Activated T-cell treated with anti-CD3 and anti-CD28 coated beads, Interleukin-2, amount 50 U/mL, for 4 hours (primary cell): ENCODE measurements at regions not wholly inside any gene's neighbourhood (a gene's known extent, or its start where the extent isn't known, plus 50 kb on each side); places are given as distances from the start of the nearest gene placed in this dataset.

Experiments
- ATAC-seq, 2 donors: fragments of 200-7000 bp; cut with Tn5 transposase; one replicate each; pipeline ENCODE4 v1.10.0; 2021
- DNase-seq: peaks from one replicate; pipeline ENCODE4 v3.0.0-alpha.2; 2020
- H3K27me3 Mint-ChIP-seq: one replicate; pipeline ENCODE4 v1.8.0; 2021; ENCODE audit warnings: low read depth, mixed read lengths
- H3K36me3 Mint-ChIP-seq: one replicate; pipeline ENCODE4 v1.8.0; 2022; ENCODE audit warnings: mixed read lengths; ENCODE audit not compliant: insufficient read depth
- H3K4me1 Mint-ChIP-seq: one replicate; pipeline ENCODE4 v1.8.0; 2021; ENCODE audit warnings: low read depth, mixed read lengths
- H3K4me3 Mint-ChIP-seq: one replicate; pipeline ENCODE4 v1.8.0; 2021; ENCODE audit warnings: mild to moderate bottlenecking, moderate library complexity, mixed read lengths
- H3K9me3 Mint-ChIP-seq: one replicate; pipeline ENCODE4 v1.8.0; 2021; ENCODE audit warnings: mixed read lengths

- DNase-seq, result no peak
- no peaks in the 10 kb centered on the region for H3K27me3 Mint-ChIP-seq
- H3K36me3 Mint-ChIP-seq, result no peaks in the 10 kb centered on the region
- H3K4me1 Mint-ChIP-seq, result no peaks in the 10 kb centered on the region
- no peak for ATAC-seq
- H3K4me3 Mint-ChIP-seq, result no peak overlapping the region
- no peaks in the 10 kb centered on the region for H3K9me3 Mint-ChIP-seq
These were observed 93.8 kb upstream of the MEOX2 start for GRCh38 chr7:15780271-15780670.

GRCh38 chr7:15778191-15778590, 91.7 kb upstream of the MEOX2 start:
- DNase-seq (no peak), ATAC-seq (no peak)
- no peak overlapping the region for H3K4me3 Mint-ChIP-seq
- no peaks in the 10 kb centered on the region for H3K27me3 Mint-ChIP-seq
- no peaks in the 10 kb centered on the region for H3K4me1 Mint-ChIP-seq
- no peaks in the 10 kb centered on the region for H3K36me3 Mint-ChIP-seq
- peaks cover 6% of the 10 kb centered on the region for H3K9me3 Mint-ChIP-seq

- ATAC-seq, result no peak
- peaks cover 13% of the 10 kb centered on the region for H3K9me3 Mint-ChIP-seq
- H3K36me3 Mint-ChIP-seq, result no peaks in the 10 kb centered on the region
- DNase-seq, result no peak
- no peaks in the 10 kb centered on the region for H3K27me3 Mint-ChIP-seq
- no peaks in the 10 kb centered on the region for H3K4me1 Mint-ChIP-seq
- no peak overlapping the region for H3K4me3 Mint-ChIP-seq
These were observed 79.3 kb upstream of the MEOX2 start for GRCh38 chr7:15765753-15766152.

DNA sequence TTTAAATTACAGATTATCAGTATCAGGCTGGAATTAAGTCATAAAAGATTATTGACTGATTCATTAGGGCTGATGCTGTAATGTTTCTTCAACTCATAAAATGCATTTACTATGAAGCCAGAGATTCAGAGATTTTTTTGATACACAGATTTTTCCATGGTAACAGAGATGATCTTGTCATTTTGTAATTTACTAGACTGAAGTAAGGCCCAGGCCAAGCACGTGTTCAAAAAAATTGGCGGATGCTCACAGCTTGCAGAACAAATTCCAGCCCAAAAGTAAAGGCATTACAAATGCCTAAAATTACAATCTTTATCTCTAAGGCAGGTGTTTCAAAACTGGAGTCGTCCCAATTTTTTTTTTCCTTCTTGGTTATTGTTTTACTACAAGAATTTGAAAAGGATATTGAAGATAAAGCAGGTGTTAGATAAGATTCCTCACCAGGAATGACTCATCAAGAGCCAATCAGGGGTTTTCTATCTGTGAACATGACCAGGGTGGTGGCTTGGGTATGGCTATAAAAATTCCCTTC, 78.4 kb upstream of the MEOX2 start:
- no peaks in the 10 kb centered on the region for H3K36me3 Mint-ChIP-seq
- H3K9me3 Mint-ChIP-seq, result peaks cover 10% of the 10 kb centered on the region
- H3K27me3 Mint-ChIP-seq, result no peaks in the 10 kb centered on the region
- ATAC-seq (no peak), DNase-seq (no peak)
- no peaks in the 10 kb centered on the region for H3K4me1 Mint-ChIP-seq
- no peak overlapping the region for H3K4me3 Mint-ChIP-seq

GRCh38 chr7:15764010-15764409, 77.5 kb upstream of the MEOX2 start:
- H3K4me1 Mint-ChIP-seq, result no peaks in the 10 kb centered on the region
- DNase-seq (no peak), ATAC-seq (no peak)
- peaks cover 10% of the 10 kb centered on the region for H3K9me3 Mint-ChIP-seq
- H3K27me3 Mint-ChIP-seq, result no peaks in the 10 kb centered on the region
- H3K36me3 Mint-ChIP-seq, result no peaks in the 10 kb centered on the region
- H3K4me3 Mint-ChIP-seq, result no peak overlapping the region

DNA sequence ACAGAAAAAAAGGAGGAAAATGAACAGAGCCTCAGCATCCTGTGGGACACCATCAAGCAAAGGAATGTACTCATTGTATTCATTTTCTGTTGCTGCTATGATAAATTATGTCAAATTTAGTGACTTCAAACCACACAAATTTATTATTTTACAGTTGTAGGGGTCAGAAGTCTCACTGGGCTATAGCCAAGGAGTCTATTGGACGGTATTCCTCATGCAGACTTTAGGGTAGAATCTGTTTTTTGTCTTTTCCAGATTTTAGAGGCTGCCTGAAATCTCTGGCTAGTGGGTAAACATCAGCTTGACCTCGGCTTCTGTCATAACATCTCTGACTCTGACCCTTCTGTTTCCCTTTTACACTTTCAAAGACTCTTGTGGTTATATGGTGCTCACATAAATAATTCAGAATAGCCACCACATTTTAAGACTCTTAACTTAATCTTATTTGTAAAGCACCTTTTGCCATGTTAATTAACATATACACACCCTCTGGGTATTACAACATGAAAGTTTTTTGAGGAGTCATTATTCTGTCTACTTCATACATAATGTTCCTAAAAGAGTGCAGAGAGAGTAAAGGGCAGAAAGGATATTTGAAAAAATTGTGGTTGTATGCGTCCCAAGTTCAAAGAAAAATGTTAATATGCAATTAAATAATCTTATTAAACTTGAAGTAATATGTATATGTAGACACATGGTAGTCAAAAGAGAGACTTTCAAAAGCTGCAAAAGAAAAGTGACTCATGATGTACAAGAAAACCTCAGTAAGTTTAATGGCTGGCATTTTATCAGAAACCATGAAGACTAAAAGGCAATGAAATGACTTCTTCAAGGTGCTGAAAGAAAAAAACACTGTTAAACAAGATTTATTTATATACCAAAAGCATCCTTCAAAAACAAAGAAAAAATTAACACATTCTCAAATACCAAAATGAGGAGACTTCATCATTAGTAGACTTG, 70.8 kb upstream of the MEOX2 start:
- no peak for DNase-seq
- H3K4me1 Mint-ChIP-seq, result no peaks in the 10 kb centered on the region
- no peaks in the 10 kb centered on the region for H3K27me3 Mint-ChIP-seq
- no peaks in the 10 kb centered on the region for H3K36me3 Mint-ChIP-seq
- ATAC-seq, result no peak
- no peak overlapping the region for H3K4me3 Mint-ChIP-seq
- peaks cover 15% of the 10 kb centered on the region for H3K9me3 Mint-ChIP-seq

- Mint-ChIP-seq H3K27me3 (no peaks in the 10 kb centered on the region), H3K4me1 (no peaks in the 10 kb centered on the region), H3K4me3 (no peak overlapping the region), H3K36me3 (no peaks in the 10 kb centered on the region), H3K9me3 (peaks cover 6% of the 10 kb centered on the region)
- DNase-seq (no peak), ATAC-seq (no peak)
These were observed 68.6 kb upstream of the MEOX2 start for GRCh38 chr7:15755061-15755460.

- Mint-ChIP-seq H3K4me3 (no peak overlapping the region), H3K27me3 (no peaks in the 10 kb centered on the region), H3K36me3 (no peaks in the 10 kb centered on the region), H3K9me3 (peaks cover 6% of the 10 kb centered on the region), H3K4me1 (no peaks in the 10 kb centered on the region)
- ATAC-seq, result no peak
- DNase-seq, result no peak
These were observed 67.5 kb upstream of the MEOX2 start for GRCh38 chr7:15753887-15754579.

GRCh38 chr7:15752377-15752776, 65.9 kb upstream of the MEOX2 start:
- no peaks in the 10 kb centered on the region for H3K4me1 Mint-ChIP-seq
- ATAC-seq (no peak), DNase-seq (no peak)
- peaks cover 6% of the 10 kb centered on the region for H3K9me3 Mint-ChIP-seq
- no peaks in the 10 kb centered on the region for H3K27me3 Mint-ChIP-seq
- no peaks in the 10 kb centered on the region for H3K36me3 Mint-ChIP-seq
- no peak overlapping the region for H3K4me3 Mint-ChIP-seq

- DNase-seq (no peak), ATAC-seq (no peak)
- no peaks in the 10 kb centered on the region for H3K4me1 Mint-ChIP-seq
- H3K36me3 Mint-ChIP-seq, result no peaks in the 10 kb centered on the region
- no peak overlapping the region for H3K4me3 Mint-ChIP-seq
- H3K27me3 Mint-ChIP-seq, result no peaks in the 10 kb centered on the region
- peaks cover 6% of the 10 kb centered on the region for H3K9me3 Mint-ChIP-seq
These were observed 64.8 kb upstream of the MEOX2 start for GRCh38 chr7:15751191-15751701.

DNA sequence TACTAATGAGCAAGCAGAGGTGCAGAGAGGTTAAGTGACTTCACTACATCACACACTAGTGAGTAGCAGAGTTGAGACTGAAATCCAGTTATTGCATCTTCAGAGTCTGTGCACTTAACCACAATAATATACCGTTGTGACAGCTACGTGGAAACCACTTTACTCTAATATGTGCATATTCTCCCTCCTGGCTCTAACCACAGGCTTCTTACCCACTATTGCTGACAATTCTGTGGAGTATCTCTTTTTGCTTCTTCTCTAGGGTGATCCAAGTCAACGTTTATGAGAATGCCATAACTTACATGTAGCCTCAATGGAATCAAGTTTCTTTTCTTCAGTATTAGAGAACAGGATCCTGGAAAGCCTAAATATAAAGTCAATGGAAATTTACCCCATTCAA, 64.2 kb upstream of the MEOX2 start:
- ATAC-seq, result no peak
- no peaks in the 10 kb centered on the region for H3K36me3 Mint-ChIP-seq
- H3K4me1 Mint-ChIP-seq, result no peaks in the 10 kb centered on the region

DNA sequence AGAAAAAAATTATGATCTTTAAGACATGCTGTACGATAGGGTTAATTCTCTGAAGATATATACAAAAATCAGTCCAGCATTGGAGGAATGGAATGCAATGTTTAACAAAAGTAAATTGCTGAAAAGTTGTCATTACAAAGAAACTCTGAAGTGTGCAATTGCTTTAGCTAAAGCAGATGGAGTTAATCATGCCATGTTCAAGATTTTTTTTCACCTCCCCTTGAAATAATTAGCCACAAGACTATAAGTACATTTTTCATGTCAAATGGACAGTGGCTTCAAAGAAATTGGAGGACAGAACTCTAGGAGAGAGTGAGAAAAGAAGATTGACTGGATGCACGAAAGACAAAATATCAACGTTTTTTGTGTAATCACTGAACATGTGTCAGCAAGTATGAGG, 63.1 kb upstream of the MEOX2 start:
- H3K4me1 Mint-ChIP-seq, result no peaks in the 10 kb centered on the region
- H3K36me3 Mint-ChIP-seq, result no peaks in the 10 kb centered on the region
- no peak for DNase-seq
- ATAC-seq, result no peak
- H3K4me3 Mint-ChIP-seq, result no peak overlapping the region
- no peaks in the 10 kb centered on the region for H3K9me3 Mint-ChIP-seq
- no peaks in the 10 kb centered on the region for H3K27me3 Mint-ChIP-seq

More for the DNA sequence above, 64.2 kb upstream of the MEOX2 start:
- no peak for DNase-seq
- no peaks in the 10 kb centered on the region for H3K27me3 Mint-ChIP-seq
- no peak overlapping the region for H3K4me3 Mint-ChIP-seq
- peaks cover under 1% of the 10 kb centered on the region for H3K9me3 Mint-ChIP-seq

DNA sequence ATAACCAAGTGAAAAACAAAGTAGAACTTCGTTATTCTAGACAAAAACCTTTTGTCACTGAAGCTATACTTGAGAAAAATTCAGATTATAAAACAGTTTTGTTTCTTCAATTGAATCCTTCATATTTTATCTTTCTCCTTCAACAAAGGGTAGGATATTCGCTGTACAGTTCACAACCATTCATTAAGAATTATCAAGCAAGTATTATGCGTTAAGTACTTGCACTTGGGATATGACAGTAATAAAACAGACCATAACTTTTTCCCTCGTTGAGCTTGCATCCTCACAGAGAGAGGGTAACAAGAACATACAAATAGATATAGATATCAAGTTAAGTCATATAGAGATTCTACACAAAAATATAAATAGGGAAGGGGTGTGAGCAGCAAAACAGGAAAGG, 61.2 kb upstream of the MEOX2 start:
- DNase-seq (no peak), ATAC-seq (no peak)
- no peak overlapping the region for H3K4me3 Mint-ChIP-seq
- no peaks in the 10 kb centered on the region for H3K27me3 Mint-ChIP-seq
- H3K4me1 Mint-ChIP-seq, result no peaks in the 10 kb centered on the region
- H3K9me3 Mint-ChIP-seq, result no peaks in the 10 kb centered on the region
- H3K36me3 Mint-ChIP-seq, result no peaks in the 10 kb centered on the region

- DNase-seq (no peak), ATAC-seq (no peak)
- Mint-ChIP-seq H3K36me3 (no peaks in the 10 kb centered on the region), H3K4me1 (no peaks in the 10 kb centered on the region), H3K27me3 (no peaks in the 10 kb centered on the region), H3K9me3 (no peaks in the 10 kb centered on the region), H3K4me3 (no peak overlapping the region)
These were observed 60.8 kb upstream of the MEOX2 start for GRCh38 chr7:15747301-15747700.
